ENCODE measurements at regions not wholly inside any gene's neighbourhood (a gene's known extent, or its start where the extent isn't known, plus 50 kb on each side); places are given as distances from the start of the nearest gene placed in this dataset.

GRCh38 chr7:120138497-120138896 is 134.5 kb upstream of the KCND2 start:
- Histone ChIP-seq H3K4me2 (no peak overlapping the region), H3F3A (ENCODE audit: insufficient read depth, low read depth) (no peaks in the 10 kb centered on the region), H3K36me3 (ENCODE audit: low read depth) (no peaks in the 10 kb centered on the region), H3K9me3 (ENCODE audit: insufficient read depth, low read depth) (no peaks in the 10 kb centered on the region), H3K4me3 (no peak overlapping the region), H3K27me3 (ENCODE audit: insufficient read depth, low read depth) (no peaks in the 10 kb centered on the region), H3K79me2 (ENCODE audit: low read depth) (no peaks in the 10 kb centered on the region), H3K27ac (no peak overlapping the region), H2AFZ (no peak overlapping the region), H4K20me1 (ENCODE audit: insufficient read depth) (no peaks in the 10 kb centered on the region), H3K9me2 (ENCODE audit: insufficient read depth) (no peaks in the 10 kb centered on the region; the same call in 1 of the 2 replicates), H3K4me1 (replicated peaks; ENCODE audit: insufficient read depth) (no peaks in the 10 kb centered on the region)
- ChIA-PET POLR2A (ENCODE audit: unreplicated experiment) (no interaction called here), CTCF (no interaction called here)
- TF ChIP-seq CTCF (conservative IDR thresholded peaks at IDR 0.05) = no peak
- no peak for TF ChIP-seq EZH2 (IDR thresholded peaks at IDR 0.05; ENCODE audit: low read depth)
- intact Hi-C loops (cut with micrococcal nuclease; ENCODE audit: unreplicated experiment) = no loop called here
- no peak for DNase-seq
- BruUV-seq (replicated peaks) = no TSS peak

- no TSS peak for BruUV-seq (replicated peaks)
- ChIA-PET CTCF (no interaction called here), POLR2A (ENCODE audit: unreplicated experiment) (no interaction called here)
- Histone ChIP-seq H2AFZ (no peak overlapping the region), H3K36me3 (ENCODE audit: low read depth) (no peaks in the 10 kb centered on the region), H3K4me2 (no peak overlapping the region), H3K27me3 (ENCODE audit: insufficient read depth, low read depth) (no peaks in the 10 kb centered on the region), H3K4me1 (replicated peaks; ENCODE audit: insufficient read depth) (no peaks in the 10 kb centered on the region), H3K4me3 (no peak overlapping the region), H3K9me3 (ENCODE audit: insufficient read depth, low read depth) (no peaks in the 10 kb centered on the region; the same call in 1 of the 2 replicates), H4K20me1 (ENCODE audit: insufficient read depth) (no peaks in the 10 kb centered on the region), H3K27ac (no peak overlapping the region), H3F3A (ENCODE audit: insufficient read depth, low read depth) (no peaks in the 10 kb centered on the region), H3K9me2 (ENCODE audit: insufficient read depth) (no peaks in the 10 kb centered on the region), H3K79me2 (ENCODE audit: low read depth) (no peaks in the 10 kb centered on the region)
- no peak for DNase-seq
- intact Hi-C loops (cut with micrococcal nuclease; ENCODE audit: unreplicated experiment) = loop anchor here (5.0 kb wide), 1 partner anchor 44 kb away; no protein-coding TSS in a partner anchor
- no peak for TF ChIP-seq EZH2 (IDR thresholded peaks at IDR 0.05; ENCODE audit: low read depth)
- TF ChIP-seq CTCF (conservative IDR thresholded peaks at IDR 0.05) = no peak
Measured at GRCh38 chr7:120156476-120156875, 116.5 kb upstream of the KCND2 start.

- Histone ChIP-seq H2AFZ (no peak overlapping the region), H3K9me3 (ENCODE audit: insufficient read depth, low read depth) (no peaks in the 10 kb centered on the region), H3K4me2 (no peak overlapping the region), H4K20me1 (ENCODE audit: insufficient read depth) (no peaks in the 10 kb centered on the region), H3K4me1 (replicated peaks; ENCODE audit: insufficient read depth) (no peaks in the 10 kb centered on the region), H3F3A (ENCODE audit: insufficient read depth, low read depth) (no peaks in the 10 kb centered on the region), H3K36me3 (ENCODE audit: low read depth) (no peaks in the 10 kb centered on the region), H3K9me2 (ENCODE audit: insufficient read depth) (no peaks in the 10 kb centered on the region), H3K27me3 (ENCODE audit: insufficient read depth, low read depth) (no peaks in the 10 kb centered on the region), H3K4me3 (no peak overlapping the region), H3K27ac (no peak overlapping the region), H3K79me2 (ENCODE audit: low read depth) (no peaks in the 10 kb centered on the region)
- POLR2A ChIA-PET (ENCODE audit: unreplicated experiment) = no interaction called here
- intact Hi-C loops (cut with micrococcal nuclease; ENCODE audit: unreplicated experiment) = no loop called here
- no TSS peak for BruUV-seq (replicated peaks)
- CTCF ChIA-PET = no interaction called here
- DNase-seq = no peak
- TF ChIP-seq CTCF (conservative IDR thresholded peaks at IDR 0.05) (no peak), EZH2 (IDR thresholded peaks at IDR 0.05; ENCODE audit: low read depth) (no peak)
Measured at GRCh38 chr7:120160166-120160565, 112.8 kb upstream of the KCND2 start.
